NAMALWA (cell line): ENCODE measurements at regions not wholly inside any gene's neighbourhood (a gene's known extent, or its start where the extent isn't known, plus 50 kb on each side); places are given as distances from the start of the nearest gene placed in this dataset.

ENCODE experiments used
- DNase-seq: peaks from one replicate; pipeline ENCODE4 v3.0.0-alpha.2; 2015; ENCODE audit warnings: low spot score

DNA sequence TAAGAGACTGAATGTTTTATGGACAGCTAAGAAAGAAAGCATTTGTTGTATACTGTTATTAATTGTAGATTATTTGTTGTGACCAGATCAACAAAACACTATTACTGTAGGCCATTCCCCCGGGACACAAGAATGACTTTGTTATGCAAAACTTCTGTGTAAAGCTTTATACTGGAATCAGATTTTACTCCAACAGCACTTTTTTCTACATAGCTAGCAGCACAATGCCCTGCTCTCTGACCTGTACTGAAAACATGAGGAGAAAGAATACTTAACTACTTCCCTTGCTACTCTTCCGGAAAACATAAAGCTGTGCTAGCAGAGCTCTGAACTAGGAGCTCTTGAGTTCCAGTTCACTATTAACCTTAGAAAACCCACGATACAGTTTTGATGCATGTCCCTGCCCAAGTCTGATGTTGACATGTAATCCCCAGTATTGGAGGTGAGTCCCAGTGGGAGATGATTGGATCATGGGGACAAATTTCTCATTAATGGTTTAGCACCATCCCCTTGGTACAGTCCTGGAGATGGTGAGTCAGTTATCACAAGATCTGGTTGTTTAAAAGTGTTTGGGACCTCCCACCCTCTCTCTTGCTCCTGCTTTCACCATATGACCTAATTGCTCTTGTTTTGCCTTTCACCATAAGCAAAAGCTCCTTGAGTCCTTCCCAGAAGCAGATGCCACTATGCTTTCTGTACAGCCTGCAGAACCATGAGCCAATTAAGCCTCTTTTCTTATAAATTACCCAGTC is 601.1 kb upstream of the PIK3C3 start:
- DNase-seq: no peak

DNA sequence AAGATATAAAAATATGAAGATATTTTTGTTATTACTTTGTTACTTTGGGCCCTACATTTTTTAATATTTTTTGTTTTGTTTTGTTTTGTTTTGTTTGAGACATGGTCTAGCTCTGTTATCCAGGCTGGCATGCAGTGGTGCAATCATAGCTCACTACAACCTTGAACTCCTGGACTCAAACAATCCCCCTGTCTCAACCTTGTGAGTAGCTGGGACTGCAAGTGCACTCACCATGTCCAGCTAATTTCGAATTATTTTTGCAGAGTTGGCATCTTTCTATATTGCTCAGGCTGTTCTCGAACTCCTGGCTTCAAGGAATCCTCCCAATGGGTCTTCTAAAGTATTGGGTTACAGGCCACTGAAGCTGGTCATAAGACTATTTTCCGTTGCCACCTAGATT is 603.6 kb upstream of the PIK3C3 start:
- no peak for DNase-seq

DNA sequence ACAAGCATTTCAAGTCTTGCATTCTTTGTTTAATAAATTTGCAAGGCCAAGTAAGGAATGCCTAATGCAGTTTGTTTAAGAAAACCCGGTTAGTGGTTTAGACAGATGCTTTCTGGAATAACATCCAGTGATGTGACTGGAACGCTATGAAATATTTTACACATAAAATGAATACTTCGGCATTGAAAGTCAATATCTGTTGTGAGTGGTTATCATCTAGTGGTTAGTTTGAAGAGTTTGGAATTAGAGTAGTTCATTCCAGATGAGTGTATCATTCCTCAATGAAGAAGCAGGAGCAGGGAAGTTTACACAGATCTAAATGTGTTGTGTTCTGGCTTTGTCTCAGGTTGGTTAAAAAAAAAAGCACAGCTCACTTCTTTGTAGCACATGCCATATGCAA is 608.0 kb upstream of the PIK3C3 start:
- DNase-seq: no peak

DNA sequence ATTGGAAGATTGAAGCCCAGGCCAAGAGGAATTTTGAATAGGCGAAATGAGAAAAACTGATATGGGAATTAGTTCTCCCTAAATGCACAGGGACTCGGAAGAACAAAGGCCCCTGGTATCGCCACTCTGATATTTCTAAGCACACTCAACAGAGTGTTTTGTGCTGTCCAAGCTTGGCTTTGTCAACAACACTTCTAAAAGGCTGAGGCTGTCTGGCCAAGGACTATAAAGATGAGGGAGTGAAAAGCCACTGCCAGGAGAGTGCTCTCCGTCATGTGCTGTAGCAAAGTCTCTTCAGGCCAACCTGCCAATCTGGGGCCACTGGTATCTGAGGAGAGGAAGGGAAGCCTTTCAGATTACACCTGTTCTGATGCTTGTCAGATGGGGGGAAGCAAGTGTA is 611.2 kb upstream of the PIK3C3 start:
- no peak for DNase-seq

DNA sequence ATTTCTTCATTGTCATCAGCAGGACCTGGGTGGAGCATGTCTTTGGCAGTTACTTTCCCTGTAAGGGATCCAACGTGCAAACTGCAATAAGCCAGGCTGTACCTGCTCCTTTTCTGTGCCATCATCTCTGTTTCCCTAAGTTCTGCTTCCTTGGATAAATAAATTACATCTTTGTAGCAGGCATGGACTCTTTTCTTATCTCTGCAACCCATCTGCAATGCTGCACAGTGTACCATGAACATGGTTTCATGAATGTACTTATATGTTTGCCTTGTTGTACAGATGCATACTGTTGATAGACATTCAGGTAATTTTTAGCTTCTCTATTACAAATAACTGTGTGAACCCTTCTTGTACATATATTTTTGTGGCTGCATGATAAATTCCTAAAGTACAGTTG is 616.7 kb upstream of the PIK3C3 start:
- DNase-seq: no peak

DNA sequence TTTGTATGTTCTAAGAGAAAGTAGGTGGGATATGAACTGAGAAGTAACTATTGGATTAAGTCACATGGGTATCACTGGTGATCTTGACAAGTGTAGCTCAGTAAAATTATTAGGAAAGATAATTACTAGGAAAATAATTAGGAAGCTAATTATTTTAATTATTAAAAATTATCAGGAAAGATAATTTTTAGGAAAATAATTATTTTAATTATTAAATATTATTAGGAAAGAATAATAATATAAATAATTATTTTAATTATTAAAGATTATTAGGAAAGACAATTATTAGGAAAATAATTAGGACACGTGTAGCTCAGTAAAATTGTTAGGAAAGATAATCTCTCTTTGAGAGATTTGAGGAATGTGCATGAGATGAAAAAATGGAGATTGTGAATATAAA is 623.4 kb upstream of the PIK3C3 start:
- no peak for DNase-seq

DNA sequence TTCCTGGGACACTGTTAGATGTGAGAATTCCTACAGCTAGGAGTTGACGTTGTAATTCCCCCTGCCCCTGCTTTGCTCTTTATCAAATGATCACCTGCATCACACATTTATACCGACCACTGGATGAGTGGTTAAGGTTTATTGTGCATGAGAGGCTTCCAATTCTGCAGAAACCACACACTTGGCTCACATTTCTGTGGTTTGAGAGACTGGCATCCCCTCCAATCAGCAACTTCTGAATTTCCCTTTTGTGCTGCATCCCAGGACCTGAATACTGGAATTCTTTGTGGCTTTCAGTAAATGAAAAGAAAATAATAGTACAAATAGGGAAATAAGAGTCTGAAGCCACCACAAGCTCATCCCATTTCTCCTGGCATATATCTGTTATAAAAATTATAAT is 628.7 kb upstream of the PIK3C3 start:
- no peak for DNase-seq

DNA sequence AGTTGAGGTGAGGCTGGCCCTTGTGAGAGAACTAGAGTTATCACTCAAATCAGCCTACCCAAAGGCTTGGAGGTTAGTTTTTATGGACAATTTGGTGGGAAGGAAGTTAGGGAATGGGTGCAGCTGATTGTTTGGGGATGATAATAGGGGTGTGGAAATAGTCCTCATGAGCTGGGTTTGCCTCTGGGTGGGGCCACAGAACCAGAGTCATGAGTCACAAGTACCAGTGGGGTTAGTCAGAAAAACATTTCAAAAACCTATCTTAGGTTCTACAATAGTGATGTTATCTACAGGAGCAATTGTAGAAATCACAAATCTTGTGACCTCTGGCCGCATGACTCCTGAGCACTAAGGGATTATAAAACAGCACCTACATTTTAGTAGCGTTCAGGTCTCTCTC is 630.1 kb upstream of the PIK3C3 start:
- DNase-seq: no peak

DNA sequence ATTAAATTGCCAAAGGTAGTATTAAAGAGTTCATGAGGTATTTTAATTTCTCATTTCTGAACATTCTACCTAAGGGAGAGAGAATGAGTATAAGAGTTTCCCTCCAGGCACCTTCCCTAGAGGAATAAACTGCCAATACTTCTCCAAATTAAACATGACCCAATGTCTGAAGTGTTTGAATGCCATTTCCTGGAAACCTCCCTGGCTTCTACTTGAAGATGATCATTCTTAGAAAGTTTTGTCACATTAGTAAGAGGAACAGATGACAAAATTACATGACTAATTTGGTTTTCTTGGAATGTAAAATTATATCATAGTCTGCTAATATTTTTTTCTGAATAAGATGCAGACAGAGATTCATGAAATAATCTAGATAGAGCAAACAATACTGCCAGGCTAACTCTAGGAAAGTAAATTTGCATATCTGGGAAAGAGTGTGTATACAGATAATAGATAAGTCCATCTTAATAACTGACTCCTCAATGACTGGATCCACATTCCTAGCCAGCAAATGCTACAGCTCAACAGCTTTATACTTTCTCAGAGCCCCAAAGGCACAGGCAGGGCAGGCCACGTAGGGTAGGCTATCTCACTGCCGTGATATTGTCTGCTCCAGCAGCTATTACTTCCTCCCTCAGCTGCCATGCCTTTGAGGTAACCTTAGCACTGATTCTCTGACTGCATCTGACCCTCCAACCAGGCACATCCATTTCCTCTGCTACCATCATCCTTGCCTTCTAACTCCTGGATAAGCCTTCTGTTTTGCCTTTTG is 630.8 kb upstream of the PIK3C3 start:
- no peak for DNase-seq

DNA sequence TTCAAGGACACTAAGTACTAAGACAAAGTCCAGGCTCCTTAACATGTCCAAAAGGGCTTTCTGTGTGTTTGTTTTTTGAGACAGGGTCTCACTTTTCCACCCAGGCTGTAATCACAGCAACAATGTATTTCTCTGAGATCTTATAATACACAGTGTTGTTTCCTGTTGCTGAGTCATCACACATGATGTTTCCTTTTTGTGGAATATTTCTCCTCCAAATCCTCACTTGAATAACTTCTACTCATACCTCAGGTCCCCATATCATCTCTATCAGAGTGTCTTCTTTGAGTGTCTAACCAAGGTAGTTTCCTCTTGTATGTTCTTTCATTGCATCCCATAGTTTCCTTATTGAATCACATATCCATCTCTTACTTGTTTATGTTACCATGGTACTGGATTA is 632.0 kb upstream of the PIK3C3 start:
- DNase-seq: no peak

DNA sequence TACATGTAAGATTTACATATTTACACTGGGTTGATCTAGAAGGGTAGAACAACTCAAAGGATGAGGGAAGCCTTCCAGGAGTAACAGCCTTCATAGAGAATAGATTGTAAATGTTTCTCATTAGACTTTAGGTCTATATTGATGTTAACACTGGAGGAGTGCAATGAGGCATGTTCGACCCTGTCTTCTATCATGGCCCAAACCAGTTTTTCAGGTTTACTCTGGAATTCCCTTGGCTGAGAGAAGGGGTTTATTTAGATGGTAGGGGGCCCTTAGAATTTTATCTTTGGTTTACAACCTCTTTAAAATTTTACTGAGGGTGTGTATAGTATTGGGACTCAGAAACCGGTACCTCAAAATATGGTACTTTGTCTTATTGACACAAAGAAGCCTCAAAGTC is 634.9 kb upstream of the PIK3C3 start:
- no peak for DNase-seq

DNA sequence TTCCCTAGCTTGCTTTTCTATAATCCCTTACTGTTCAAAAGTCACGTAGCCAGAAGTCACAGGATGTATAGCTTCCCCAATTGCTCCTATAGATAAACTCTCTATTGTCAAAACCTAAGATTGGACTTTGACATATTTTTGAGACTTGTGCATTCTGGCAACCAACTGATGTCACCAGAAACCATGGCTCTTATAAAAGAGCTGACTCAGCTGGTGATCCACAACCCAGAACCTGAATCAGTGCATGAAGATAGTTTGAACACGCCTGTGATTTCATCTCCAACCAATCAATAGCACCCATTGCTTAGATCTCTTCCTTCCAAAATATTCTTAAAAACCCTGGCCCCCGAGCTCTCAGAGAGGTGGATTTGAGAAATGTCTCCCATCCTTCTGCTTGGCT is 639.9 kb upstream of the PIK3C3 start:
- DNase-seq: no peak

DNA sequence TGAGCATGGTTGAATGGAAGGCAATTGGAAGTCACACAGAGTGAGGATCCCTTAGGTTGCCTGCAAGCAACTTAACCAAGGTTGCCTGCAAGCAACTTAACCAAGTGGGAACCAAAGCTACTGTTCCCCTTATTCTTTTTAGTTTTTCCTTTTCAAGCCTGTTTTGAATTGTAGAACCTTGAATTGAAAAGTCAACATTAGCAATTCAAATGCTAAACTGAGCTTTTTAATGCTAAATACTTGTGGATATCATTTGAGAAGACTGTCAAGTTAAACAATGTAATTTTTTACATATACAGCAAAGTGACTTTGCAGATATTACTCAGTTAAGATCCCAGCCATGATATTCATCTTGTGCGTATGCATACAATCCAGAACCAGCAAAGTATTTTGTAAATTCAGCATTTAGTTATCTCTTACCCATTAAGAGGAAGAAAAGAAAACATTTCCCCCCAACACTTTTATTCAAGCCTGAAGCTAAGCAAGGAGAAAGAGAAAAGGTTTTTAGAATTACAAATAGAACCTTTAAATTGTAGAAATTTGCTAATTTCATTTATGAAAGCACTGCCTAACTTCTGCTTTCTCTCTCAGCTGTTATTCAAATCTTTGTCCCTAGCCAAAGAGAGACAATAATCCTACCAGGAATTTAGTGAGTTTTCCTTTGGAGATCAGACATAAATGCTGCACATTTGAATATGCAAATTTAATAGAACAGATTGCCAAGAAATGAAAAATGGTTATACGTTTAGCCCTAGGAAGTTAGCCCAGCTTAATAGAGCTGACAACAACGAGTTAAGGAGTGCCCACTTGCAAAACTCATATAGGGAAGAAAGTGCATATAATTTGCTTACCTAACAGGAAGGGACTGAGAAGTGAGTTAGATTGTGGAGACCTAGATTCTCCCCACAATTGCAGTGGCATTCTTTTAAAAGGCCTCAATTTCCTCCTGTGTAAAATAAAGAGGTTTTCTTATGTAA is 643.2 kb upstream of the PIK3C3 start:
- no peak for DNase-seq

DNA sequence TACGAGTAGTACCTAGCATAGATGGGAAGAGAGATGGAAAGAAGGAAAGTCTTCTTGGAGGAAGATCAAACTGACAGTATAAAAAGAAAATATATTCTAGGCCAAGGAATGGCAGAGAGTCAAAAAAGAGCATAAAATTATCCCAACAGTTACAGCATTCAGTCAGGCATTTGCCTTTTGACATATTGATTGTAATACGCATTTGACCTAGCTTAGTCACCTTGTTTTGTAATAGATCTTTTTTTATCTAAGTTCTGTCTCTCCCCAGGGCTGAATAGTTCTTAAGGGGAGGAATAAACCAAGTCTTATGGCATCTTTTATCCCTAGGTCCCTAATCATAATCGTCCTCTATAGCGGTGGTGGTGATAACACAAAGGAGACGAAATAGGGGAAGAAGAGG is 657.3 kb upstream of the PIK3C3 start:
- DNase-seq: no peak

DNA sequence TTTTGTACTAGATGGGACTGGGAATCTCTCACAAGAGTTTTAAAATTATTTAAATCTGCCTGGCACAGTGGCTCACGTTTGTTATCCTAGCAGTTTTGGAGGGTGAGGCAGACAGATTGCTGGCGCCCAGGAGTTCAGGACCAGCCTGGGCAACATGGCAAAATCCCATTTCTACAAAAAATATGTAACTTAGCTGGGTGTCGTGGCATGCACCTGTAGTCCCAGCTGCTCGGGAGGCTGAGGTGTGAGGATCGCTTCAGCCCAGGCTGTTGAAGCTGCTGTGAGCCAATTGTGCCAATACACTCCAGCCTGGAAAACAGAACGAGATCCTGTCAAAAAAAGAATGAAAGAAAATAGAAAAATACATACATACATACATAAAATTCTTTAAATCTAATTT is 685.7 kb upstream of the PIK3C3 start:
- no peak for DNase-seq

DNA sequence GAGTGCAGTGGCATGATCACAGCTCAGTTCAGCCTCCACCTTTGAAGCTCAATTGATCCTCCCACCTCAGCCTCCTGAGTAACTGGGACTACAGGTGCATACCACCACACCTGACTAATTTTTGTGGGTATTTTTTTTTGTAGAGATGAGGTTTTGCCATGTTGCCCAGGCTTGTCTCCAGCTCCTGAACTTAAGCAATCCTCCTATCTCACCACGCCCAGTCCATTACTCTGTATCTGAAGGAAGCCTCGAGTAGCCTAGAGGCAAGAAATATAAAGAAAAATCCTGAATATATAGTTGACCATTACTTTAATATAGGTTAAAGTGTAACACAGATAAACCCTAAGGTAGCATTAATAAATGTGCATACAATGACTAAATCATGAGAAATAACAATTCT is 686.8 kb upstream of the PIK3C3 start:
- no peak for DNase-seq

DNA sequence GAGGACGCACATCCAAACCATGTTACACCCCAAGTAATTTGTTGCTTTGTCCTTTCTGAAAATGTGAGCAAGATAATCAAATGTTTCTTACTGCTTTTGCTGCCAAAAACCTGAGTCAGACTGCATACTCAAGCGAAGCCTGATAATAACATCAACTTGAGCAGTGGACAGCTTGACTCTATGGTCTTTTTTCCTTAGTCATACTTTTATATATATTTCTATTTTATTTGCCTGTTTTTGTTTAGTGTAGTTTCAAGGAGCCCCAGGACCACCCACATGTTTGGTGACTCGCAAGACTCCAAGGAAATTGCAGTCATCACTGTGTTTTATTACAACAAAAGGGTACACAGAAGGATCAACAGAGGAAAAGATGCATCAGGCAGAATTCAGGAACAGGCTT is 688.4 kb upstream of the PIK3C3 start:
- no peak for DNase-seq

DNA sequence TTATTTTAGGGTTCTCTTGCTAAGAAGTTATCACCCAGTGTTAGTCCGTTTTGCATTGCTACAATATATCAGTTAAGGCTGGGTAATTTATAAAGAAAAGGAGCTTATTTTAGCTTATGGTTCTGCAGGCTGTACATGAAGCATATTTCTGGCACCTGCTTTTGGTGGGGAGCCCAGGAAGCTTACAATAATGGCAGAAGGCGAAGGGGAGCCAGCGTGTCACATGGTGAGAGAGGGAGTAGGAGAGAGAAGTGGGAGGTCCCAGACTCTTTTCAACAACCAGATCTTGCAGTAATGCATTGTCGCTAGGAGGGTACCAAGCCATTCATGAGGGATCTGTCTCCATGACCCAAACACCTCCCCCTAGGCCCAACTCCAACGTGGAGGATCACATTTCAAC is 688.8 kb upstream of the PIK3C3 start:
- DNase-seq: no peak

DNA sequence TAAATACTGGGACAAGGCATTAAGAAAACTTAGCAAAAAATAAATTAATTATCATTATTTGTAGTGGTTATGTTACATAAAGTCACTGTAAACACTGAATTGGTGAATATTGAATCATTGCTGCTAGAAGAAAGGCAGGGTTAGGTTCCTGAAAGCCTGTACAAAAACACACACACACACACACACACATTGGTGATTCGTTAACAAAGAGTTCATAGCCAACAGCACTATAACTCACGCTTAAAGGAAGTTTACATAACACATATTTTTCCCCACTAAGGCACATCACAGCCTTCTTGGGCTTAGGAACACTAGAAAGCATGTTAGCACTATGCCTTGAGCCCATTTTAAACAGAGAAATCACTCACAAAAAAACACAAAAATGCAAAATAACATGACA is 690.0 kb upstream of the PIK3C3 start:
- no peak for DNase-seq

DNA sequence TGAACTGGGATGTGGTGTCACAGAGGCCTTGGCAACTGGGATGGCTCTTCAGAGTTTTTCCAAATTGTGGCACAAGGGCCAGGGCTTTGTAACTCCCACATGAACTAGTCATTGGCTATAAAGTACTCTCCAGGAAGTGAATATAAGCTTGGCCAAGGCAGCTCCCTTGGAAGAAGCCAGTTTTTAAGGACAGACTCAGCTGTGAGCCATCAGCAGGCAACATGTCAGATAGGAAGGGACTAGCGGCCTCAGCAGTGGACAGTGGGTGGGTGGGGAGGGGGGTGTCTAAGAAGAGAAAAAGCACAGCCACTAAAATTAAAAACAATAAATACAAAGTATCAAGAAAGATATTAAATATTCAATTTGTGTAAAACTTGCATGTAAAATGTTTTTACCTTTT is 691.1 kb upstream of the PIK3C3 start:
- DNase-seq: no peak

DNA sequence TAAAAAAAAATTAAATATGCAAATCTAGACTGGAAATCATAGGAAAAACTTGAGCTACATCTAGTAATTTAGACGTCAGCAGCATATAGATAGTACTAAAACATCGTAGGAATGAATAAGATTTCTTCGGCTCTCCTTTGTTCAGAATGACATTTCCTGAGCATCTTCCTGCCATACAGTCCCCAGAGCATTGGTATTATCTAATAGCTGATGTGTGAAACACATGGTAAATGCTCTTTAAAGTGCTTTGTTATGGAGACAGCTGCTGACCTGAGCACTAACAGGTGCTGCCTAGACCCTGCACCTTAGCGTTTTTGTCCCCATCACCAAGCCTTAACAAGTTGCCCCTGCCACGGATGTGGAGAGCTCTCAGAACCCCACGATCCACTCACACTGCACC is 692.3 kb upstream of the PIK3C3 start:
- DNase-seq: no peak

DNA sequence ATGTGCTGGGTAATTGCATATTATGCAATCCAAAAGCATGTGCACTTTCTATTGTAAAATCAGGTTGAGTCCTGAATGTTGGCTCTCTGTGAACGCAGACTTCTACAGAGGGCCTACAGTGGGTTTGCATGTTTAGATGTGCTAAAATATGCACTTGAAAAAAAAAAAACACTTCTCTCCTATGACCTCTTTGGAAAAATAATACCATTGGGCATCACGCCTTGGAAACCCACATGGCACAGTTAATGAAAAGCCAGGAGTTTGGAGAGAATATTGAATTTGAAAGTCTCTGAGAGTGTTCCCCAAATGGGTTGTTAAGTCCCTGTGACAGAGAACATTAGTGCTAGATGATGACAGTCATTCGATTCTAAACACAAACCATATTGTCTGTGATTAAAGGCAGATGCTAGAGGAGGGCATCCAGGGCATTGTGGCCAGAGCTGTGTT is 710.4 kb upstream of the PIK3C3 start:
- no peak for DNase-seq

DNA sequence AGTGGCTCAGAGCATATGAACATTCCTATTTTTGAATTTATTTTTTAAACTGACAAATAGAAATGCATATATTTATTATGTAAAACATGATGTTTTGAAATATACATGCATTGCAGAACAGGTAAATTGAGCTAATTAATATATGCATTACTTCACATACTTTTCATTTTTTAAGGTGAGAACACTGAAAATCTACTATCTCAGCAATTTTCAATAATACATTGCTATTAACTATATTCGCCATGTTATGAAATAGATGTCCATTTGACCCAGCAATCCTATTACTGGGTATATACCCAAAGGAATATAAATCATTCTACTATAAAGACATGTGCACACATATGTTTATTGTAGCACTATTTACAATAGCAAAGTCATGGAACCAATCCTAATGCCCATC is 717.7 kb upstream of the PIK3C3 start:
- DNase-seq: no peak
